Ectodermal cell (in vitro differentiated cells): ENCODE measurements at regions not wholly inside any gene's neighbourhood (a gene's known extent, or its start where the extent isn't known, plus 50 kb on each side); places are given as distances from the start of the nearest gene placed in this dataset.

ENCODE experiments used
- H3K27ac ChIP-seq: 2 replicates; pipeline ENCODE4 v1.7.0; 2013; ENCODE audit warnings: mild to moderate bottlenecking, low read depth, low read length; ENCODE audit not compliant: insufficient read depth, poor library complexity, severe bottlenecking
- H3K27me3 ChIP-seq: 2 replicates; pipeline ENCODE4 v1.7.0; 2013; ENCODE audit warnings: mild to moderate bottlenecking, low read length; ENCODE audit not compliant: insufficient read depth, control insufficient read depth, poor library complexity, severe bottlenecking
- H3K36me3 ChIP-seq: one replicate; pipeline ENCODE4 v1.7.0; 2013; ENCODE audit warnings: low read length; ENCODE audit not compliant: control insufficient read depth, insufficient read depth
- H3K4me1 ChIP-seq: one replicate; pipeline ENCODE4 v1.7.0; 2013; ENCODE audit warnings: low read length; ENCODE audit not compliant: control insufficient read depth, insufficient read depth
- H3K4me3 ChIP-seq: 2 replicates; pipeline ENCODE4 v1.7.0; 2013; ENCODE audit warnings: low read depth, low read length, control low read depth; ENCODE audit not compliant: insufficient read depth
- H3K9me3 ChIP-seq: 2 replicates; pipeline ENCODE4 v1.7.0; 2013; ENCODE audit warnings: mild to moderate bottlenecking, low read length, moderate library complexity; ENCODE audit not compliant: control insufficient read depth
- WGBS, 2 experiments: methylation state at CpG; one replicate each; pipeline ENCODE4 v1.1.7; 2013; ENCODE audit warnings: missing lambda C conversion rate in 2 of 2; 5-methylcytosine and 5-hydroxymethylcytosine counted together

- Histone ChIP-seq H3K9me3 (no peaks in the 10 kb centered on the region), H3K4me3 (no peak overlapping the region), H3K4me1 (no peaks in the 10 kb centered on the region), H3K27me3 (no peaks in the 10 kb centered on the region), H3K36me3 (no peaks in the 10 kb centered on the region), H3K27ac (no peak overlapping the region)
- whole genome bisulfite sequencing, 2 experiments: 40 to 42% methylated on average over 3 of the region's 3 CpGs
These were observed 191.2 kb downstream of the MANEA start for GRCh38 chr6:95768539-95768938.

GRCh38 chr6:95777338-95777737 lies 200.0 kb downstream of the MANEA start:
- Histone ChIP-seq H3K4me1 (no peaks in the 10 kb centered on the region), H3K4me3 (no peak overlapping the region), H3K27ac (no peak overlapping the region), H3K36me3 (no peaks in the 10 kb centered on the region), H3K9me3 (no peaks in the 10 kb centered on the region), H3K27me3 (no peaks in the 10 kb centered on the region)
- WGBS, 2 experiments: 95 to 98% methylated on average over 2 of the region's 2 CpGs

- Histone ChIP-seq H3K27me3 (no peaks in the 10 kb centered on the region), H3K4me1 (no peaks in the 10 kb centered on the region), H3K27ac (no peak overlapping the region), H3K4me3 (no peak overlapping the region), H3K9me3 (no peaks in the 10 kb centered on the region), H3K36me3 (no peaks in the 10 kb centered on the region)
- no CpG with 5 or more reads among the region's 1 CpG for WGBS, 2 experiments
These were observed 202.7 kb downstream of the MANEA start for GRCh38 chr6:95780037-95780436.

GRCh38 chr6:95784019-95784418 lies 206.7 kb downstream of the MANEA start:
- Histone ChIP-seq H3K27ac (no peak overlapping the region), H3K9me3 (no peaks in the 10 kb centered on the region), H3K4me3 (no peak overlapping the region), H3K36me3 (no peaks in the 10 kb centered on the region), H3K4me1 (no peaks in the 10 kb centered on the region), H3K27me3 (no peaks in the 10 kb centered on the region)

GRCh38 chr6:95784869-95785268 lies 207.5 kb downstream of the MANEA start:
- H3K4me1 ChIP-seq: no peaks in the 10 kb centered on the region
- H3K9me3 ChIP-seq: no peaks in the 10 kb centered on the region
- H3K27ac ChIP-seq: no peak overlapping the region
- H3K27me3 ChIP-seq: no peaks in the 10 kb centered on the region
- H3K36me3 ChIP-seq: no peaks in the 10 kb centered on the region
- no peak overlapping the region for H3K4me3 ChIP-seq
- WGBS, 2 experiments: 83 to 87% methylated on average over 2 to 3 of the region's 3 CpGs

GRCh38 chr6:95785785-95786184 lies 208.4 kb downstream of the MANEA start:
- H3K4me1 ChIP-seq: no peaks in the 10 kb centered on the region
- no peaks in the 10 kb centered on the region for H3K27me3 ChIP-seq
- 85 to 88% methylated on average over 1 to 2 of the region's 2 CpGs for WGBS, 2 experiments
- H3K36me3 ChIP-seq: no peaks in the 10 kb centered on the region
- no peaks in the 10 kb centered on the region for H3K9me3 ChIP-seq
- H3K4me3 ChIP-seq: no peak overlapping the region
- H3K27ac ChIP-seq: no peak overlapping the region

GRCh38 chr6:95786802-95787201 lies 209.5 kb downstream of the MANEA start:
- no peaks in the 10 kb centered on the region for H3K4me1 ChIP-seq
- no peak overlapping the region for H3K27ac ChIP-seq
- 100% methylated on average over 3 of the region's 3 CpGs; no CpG with 5 or more reads in 1 of the 2 experiments for WGBS, 2 experiments
- no peaks in the 10 kb centered on the region for H3K9me3 ChIP-seq
- H3K4me3 ChIP-seq: no peak overlapping the region
- no peaks in the 10 kb centered on the region for H3K27me3 ChIP-seq
- H3K36me3 ChIP-seq: no peaks in the 10 kb centered on the region

- Histone ChIP-seq H3K36me3 (no peaks in the 10 kb centered on the region), H3K4me1 (no peaks in the 10 kb centered on the region), H3K4me3 (no peak overlapping the region), H3K27ac (no peak overlapping the region), H3K9me3 (no peaks in the 10 kb centered on the region), H3K27me3 (no peaks in the 10 kb centered on the region)
- WGBS, 2 experiments: 92 to 95% methylated on average over 7 of the region's 7 CpGs
These were observed 213.5 kb downstream of the MANEA start for GRCh38 chr6:95790787-95791186.

GRCh38 chr6:95794749-95795148 lies 217.4 kb downstream of the MANEA start:
- no peaks in the 10 kb centered on the region for H3K27me3 ChIP-seq
- H3K4me3 ChIP-seq: no peak overlapping the region
- H3K9me3 ChIP-seq: no peaks in the 10 kb centered on the region
- no peak overlapping the region for H3K27ac ChIP-seq
- H3K36me3 ChIP-seq: no peaks in the 10 kb centered on the region
- no peaks in the 10 kb centered on the region for H3K4me1 ChIP-seq

GRCh38 chr6:95795927-95796326 lies 218.6 kb downstream of the MANEA start:
- Histone ChIP-seq H3K27me3 (no peaks in the 10 kb centered on the region), H3K27ac (no peak overlapping the region), H3K9me3 (no peaks in the 10 kb centered on the region), H3K4me3 (no peak overlapping the region), H3K36me3 (no peaks in the 10 kb centered on the region), H3K4me1 (no peaks in the 10 kb centered on the region)

- 98 to 99% methylated on average over 2 of the region's 2 CpGs for WGBS, 2 experiments
- Histone ChIP-seq H3K9me3 (no peaks in the 10 kb centered on the region), H3K4me1 (no peaks in the 10 kb centered on the region), H3K36me3 (no peaks in the 10 kb centered on the region), H3K27me3 (no peaks in the 10 kb centered on the region), H3K4me3 (no peak overlapping the region), H3K27ac (no peak overlapping the region)
These were observed 218.7 kb upstream of the FUT9 start for GRCh38 chr6:95797054-95797453.
